OCI-LY7 (cell line): ENCODE measurements at regions not wholly inside any gene's neighbourhood (a gene's known extent, or its start where the extent isn't known, plus 50 kb on each side); places are given as distances from the start of the nearest gene placed in this dataset.
"Not testable (repeated sequence)": the region's sequence is repeated elsewhere in the genome, so short reads cannot be mapped to it uniquely, and the experiment has no call there.

Source experiments
- BruUV-seq: library from RNA; stranded (reverse); fragments of 400-500 nt; replicated peaks from 2 replicates; lab custom pipeline; 2021; lab: Mats Ljungman, UMichigan
- CTCF ChIA-PET: fragments of 300-600 bp; sonication (Branson Sonifier 250); formaldehyde crosslinking; loops from one replicate; lab custom pipeline; 2022; ENCODE audit warnings: antibody characterized with exemption; ENCODE audit not compliant: unreplicated experiment; lab: Charles Lee
- POLR2A ChIA-PET: fragments of 300-600 bp; sonication (Branson Sonifier 250); formaldehyde crosslinking; loops from one replicate; lab custom pipeline; 2022; ENCODE audit warnings: antibody characterized with exemption; lab: Charles Lee
- DNase-seq: peaks from one replicate; pipeline ENCODE4 v3.0.0-alpha.2; 2015; ENCODE audit warnings: low spot score
- H2AFZ ChIP-seq: fragments of 200-600 bp; sonication (generic), shearing (Covaris generic); 2 replicates; pipeline ENCODE4 v1.6.1; 2014; ENCODE audit warnings: mild to moderate bottlenecking, antibody characterized with exemption, low read length, moderate library complexity
- H3K27ac ChIP-seq: fragments of 200-600 bp; sonication (generic); 2 replicates; pipeline ENCODE4 v1.5.1; 2014; ENCODE audit warnings: mixed run types, low read depth, mild to moderate bottlenecking, moderate library complexity, low read length, inconsistent platforms; ENCODE audit not compliant: poor library complexity, severe bottlenecking
- H3K36me3 ChIP-seq: fragments of 200-600 bp; sonication (generic); 2 replicates; pipeline ENCODE4 v1.6.1; 2014; ENCODE audit warnings: mild to moderate bottlenecking, antibody characterized with exemption, low read length, moderate library complexity, mixed read lengths; ENCODE audit not compliant: insufficient read depth
- H3K4me1 ChIP-seq: fragments of 200-600 bp; sonication (generic); 2 replicates; pipeline ENCODE4 v1.5.1; 2014; ENCODE audit warnings: mild to moderate bottlenecking, low read length; ENCODE audit not compliant: insufficient read depth, poor library complexity, severe bottlenecking
- H3K4me2 ChIP-seq: fragments of 200-600 bp; sonication (generic); 2 replicates; pipeline ENCODE4 v1.6.1; 2014; ENCODE audit warnings: mild to moderate bottlenecking, low read length
- H3K4me3 ChIP-seq: fragments of 200-600 bp; sonication (generic); 2 replicates; pipeline ENCODE4 v1.5.1; 2014; ENCODE audit warnings: mild to moderate bottlenecking, low read depth, low read length; ENCODE audit not compliant: poor library complexity, severe bottlenecking
- H3K79me2 ChIP-seq: fragments of 200-600 bp; sonication (generic); 2 replicates; pipeline ENCODE4 v1.6.1; 2016; ENCODE audit warnings: low read depth, mild to moderate bottlenecking, low read length, moderate library complexity, mixed read lengths; ENCODE audit not compliant: insufficient read depth
- H3K9me2 ChIP-seq: fragments of 200-600 bp; sonication (generic); 2 replicates; pipeline ENCODE4 v1.6.1; 2016; ENCODE audit warnings: mild to moderate bottlenecking, low read length, mixed read lengths; ENCODE audit not compliant: insufficient read depth
- H3K9me3 ChIP-seq: fragments of 200-600 bp; sonication (generic); 2 replicates; pipeline ENCODE4 v1.6.1; 2014; ENCODE audit warnings: mild to moderate bottlenecking, mixed run types, low read length, mixed read lengths
- H4K20me1 ChIP-seq: fragments of 200-600 bp; sonication (generic); 2 replicates; pipeline ENCODE4 v1.6.1; 2014; ENCODE audit warnings: mild to moderate bottlenecking, antibody characterized with exemption, low read length, moderate library complexity, mixed read lengths; ENCODE audit not compliant: insufficient read depth
- intact Hi-C: fragments of 100-400 bp; cut with micrococcal nuclease; formaldehyde crosslinking; loops from one replicate; pipeline ENCODE4 v1.10.0; 2022; ENCODE audit not compliant: unreplicated experiment

- H3K9me3 ChIP-seq, H4K20me1 ChIP-seq, H3K27ac ChIP-seq, H3K36me3 ChIP-seq, H3K4me1 ChIP-seq, H3K9me2 ChIP-seq, H3K4me2 ChIP-seq, H3K79me2 ChIP-seq, DNase-seq, H3K4me3 ChIP-seq, intact Hi-C loops, POLR2A ChIA-PET, H2AFZ ChIP-seq, BruUV-seq, CTCF ChIA-PET: not testable (repeated sequence)
These were observed 132.0 kb downstream of the SPATA31A1 start for GRCh38 chr9:39487477-39487876.

- H3K4me1 ChIP-seq, CTCF ChIA-PET, H3K9me2 ChIP-seq, H3K27ac ChIP-seq, H3K36me3 ChIP-seq, H3K4me3 ChIP-seq, POLR2A ChIA-PET, H3K4me2 ChIP-seq, H3K9me3 ChIP-seq, H3K79me2 ChIP-seq, DNase-seq, H2AFZ ChIP-seq, intact Hi-C loops, H4K20me1 ChIP-seq, BruUV-seq: not testable (repeated sequence)
These were observed 140.8 kb downstream of the SPATA31A1 start for GRCh38 chr9:39496248-39496647.

- intact Hi-C loops, DNase-seq, H3K4me2 ChIP-seq, H3K27ac ChIP-seq, H4K20me1 ChIP-seq, H3K36me3 ChIP-seq, H2AFZ ChIP-seq, H3K79me2 ChIP-seq, H3K4me1 ChIP-seq, POLR2A ChIA-PET, H3K9me3 ChIP-seq, H3K9me2 ChIP-seq, H3K4me3 ChIP-seq, CTCF ChIA-PET, BruUV-seq: not testable (repeated sequence)
These were observed 147.7 kb downstream of the SPATA31A1 start for GRCh38 chr9:39503178-39503577.

- H3K9me2 ChIP-seq, H3K36me3 ChIP-seq, H3K79me2 ChIP-seq, POLR2A ChIA-PET, H3K4me1 ChIP-seq, H3K27ac ChIP-seq, H3K4me3 ChIP-seq, H3K9me3 ChIP-seq, intact Hi-C loops, H4K20me1 ChIP-seq, H2AFZ ChIP-seq, CTCF ChIA-PET, BruUV-seq, DNase-seq, H3K4me2 ChIP-seq: not testable (repeated sequence)
These were observed 172.0 kb downstream of the SPATA31A1 start for GRCh38 chr9:39527387-39528029.

GRCh38 chr9:39532597-39532996 is 177.1 kb downstream of the SPATA31A1 start:
- H4K20me1 ChIP-seq, POLR2A ChIA-PET, H3K4me1 ChIP-seq, H3K9me3 ChIP-seq, H3K4me2 ChIP-seq, intact Hi-C loops, H3K9me2 ChIP-seq, H3K4me3 ChIP-seq, BruUV-seq, DNase-seq, CTCF ChIA-PET, H2AFZ ChIP-seq, H3K79me2 ChIP-seq, H3K27ac ChIP-seq, H3K36me3 ChIP-seq: not testable (repeated sequence)

- BruUV-seq, H3K9me2 ChIP-seq, H3K27ac ChIP-seq, H4K20me1 ChIP-seq, H3K4me2 ChIP-seq, H3K79me2 ChIP-seq, CTCF ChIA-PET, H3K36me3 ChIP-seq, H2AFZ ChIP-seq, DNase-seq, H3K4me3 ChIP-seq, H3K9me3 ChIP-seq, POLR2A ChIA-PET, intact Hi-C loops, H3K4me1 ChIP-seq: not testable (repeated sequence)
These were observed 177.7 kb downstream of the SPATA31A1 start for GRCh38 chr9:39533001-39533762.
